CD4-positive, alpha-beta T cell (primary cell): ENCODE measurements at regions not wholly inside any gene's neighbourhood (a gene's known extent, or its start where the extent isn't known, plus 50 kb on each side); places are given as distances from the start of the nearest gene placed in this dataset.

Source experiments
- ATAC-seq: fragments of 200-7000 bp; cut with Tn5 transposase; one replicate; pipeline ENCODE4 v1.10.0; 2022; ENCODE audit warnings: mild to moderate bottlenecking; ENCODE audit not compliant: poor library complexity
- CTCF ChIA-PET: fragments of 350-600 bp; sonication (Branson Sonifier 250); formaldehyde crosslinking; loops from one replicate; lab custom pipeline; 2021; ENCODE audit warnings: antibody characterized with exemption, inconsistent platforms; lab: Charles Lee
- POLR2A ChIA-PET: fragments of 350-600 bp; sonication (Branson Sonifier 250); formaldehyde crosslinking; loops from one replicate; lab custom pipeline; 2021; ENCODE audit warnings: antibody characterized with exemption, inconsistent platforms; lab: Charles Lee
- DNase-seq, 14 experiments: peaks; one replicate each; pipeline ENCODE4 v3.0.0-alpha.2; 2013 to 2020; ENCODE audit warnings: mixed read lengths in 2 of 14
- H3K27ac ChIP-seq, 2 donors: one replicate each; pipeline versions ENCODE4 v1.5.1 to v1.7.0; 2013; ENCODE audit warnings: low read length in 2 of 2, low read depth in 1 of 2, mild to moderate bottlenecking in 1 of 2
- H3K27me3 ChIP-seq, 2 experiments: 1 replicate in 1 of 2; 2 replicates in 1 of 2; pipeline versions ENCODE4 v1.6.1 to v1.7.0; 2013; ENCODE audit warnings: low read length in 2 of 2, control low read depth in 1 of 2, mild to moderate bottlenecking in 1 of 2, moderate library complexity in 1 of 2; ENCODE audit not compliant: insufficient read depth in 2 of 2, control insufficient read depth in 1 of 2
- H3K36me3 ChIP-seq: one replicate; pipeline ENCODE4 v1.6.1; 2013; ENCODE audit warnings: low read length, control low read depth; ENCODE audit not compliant: insufficient read depth
- H3K4me1 ChIP-seq: one replicate; pipeline ENCODE4 v1.6.1; 2013; ENCODE audit warnings: low read length, control low read depth; ENCODE audit not compliant: insufficient read depth
- H3K4me3 ChIP-seq: one replicate; pipeline ENCODE4 v1.5.1; 2013; ENCODE audit warnings: mild to moderate bottlenecking, low read length, moderate library complexity
- H3K9me3 ChIP-seq, 2 experiments: 1 replicate in 1 of 2; 2 replicates in 1 of 2; pipeline versions ENCODE4 v1.6.1 to v1.7.0; 2013; ENCODE audit warnings: low read length in 2 of 2, mild to moderate bottlenecking in 2 of 2, control low read depth in 1 of 2, moderate library complexity in 1 of 2; ENCODE audit not compliant: control insufficient read depth in 1 of 2, insufficient read depth in 1 of 2
- H3K27ac Mint-ChIP-seq: one replicate; pipeline ENCODE4 v1.8.0; 2020; ENCODE audit warnings: mixed read lengths
- H3K27me3 Mint-ChIP-seq: one replicate; pipeline ENCODE4 v1.8.0; 2021; ENCODE audit warnings: mixed read lengths
- H3K36me3 Mint-ChIP-seq: one replicate; pipeline ENCODE4 v1.8.0; 2021; ENCODE audit warnings: low read depth, mixed read lengths
- H3K4me1 Mint-ChIP-seq: one replicate; pipeline ENCODE4 v1.8.0; 2021; ENCODE audit warnings: low read depth, mixed read lengths
- H3K4me3 Mint-ChIP-seq: one replicate; pipeline ENCODE4 v1.8.0; 2020; ENCODE audit warnings: mild to moderate bottlenecking, mixed read lengths
- H3K9me3 Mint-ChIP-seq: one replicate; pipeline ENCODE4 v1.8.0; 2020; ENCODE audit warnings: mixed read lengths
- intact Hi-C, 2 experiments: fragments of 100-400 bp; cut with DNase I in 1 of 2; cut with micrococcal nuclease in 1 of 2; formaldehyde crosslinking; loops; one replicate each; pipeline versions ENCODE4 v1.15.1 to v1.9.0; 2023 to 2025; cut with DNase I, micrococcal nuclease
- TF ChIP-seq, protein P1 (sequence below): fragments of 200-600 bp; IDR thresholded peaks from one replicate; pipeline ENCODE4 v1.8.0; 2022; ENCODE audit warnings: antibody characterized with exemption, mild to moderate bottlenecking

GRCh38 chr3:194991338-194991654 is 279.7 kb downstream of the XXYLT1 start:
- Histone ChIP-seq H3K36me3 (no peaks in the 10 kb centered on the region), H3K4me3 (no peak overlapping the region), H3K9me3 (no peaks in the 10 kb centered on the region), H3K4me1 (no peaks in the 10 kb centered on the region), H3K27ac (no peak overlapping the region), H3K27me3 (peaks cover 0 to 2% of the 10 kb centered on the region in 2 experiments)
- intact Hi-C loops, result no loop called here
- ATAC-seq (no peak), DNase-seq (no peak)
- ChIA-PET POLR2A (no interaction called here), CTCF (no interaction called here)
- Mint-ChIP-seq H3K4me1 (no peaks in the 10 kb centered on the region), H3K27ac (no peak overlapping the region), H3K9me3 (no peaks in the 10 kb centered on the region), H3K27me3 (peaks cover 7% of the 10 kb centered on the region), H3K36me3 (no peaks in the 10 kb centered on the region), H3K4me3 (no peak overlapping the region)
- TF ChIP-seq, protein P1, sequence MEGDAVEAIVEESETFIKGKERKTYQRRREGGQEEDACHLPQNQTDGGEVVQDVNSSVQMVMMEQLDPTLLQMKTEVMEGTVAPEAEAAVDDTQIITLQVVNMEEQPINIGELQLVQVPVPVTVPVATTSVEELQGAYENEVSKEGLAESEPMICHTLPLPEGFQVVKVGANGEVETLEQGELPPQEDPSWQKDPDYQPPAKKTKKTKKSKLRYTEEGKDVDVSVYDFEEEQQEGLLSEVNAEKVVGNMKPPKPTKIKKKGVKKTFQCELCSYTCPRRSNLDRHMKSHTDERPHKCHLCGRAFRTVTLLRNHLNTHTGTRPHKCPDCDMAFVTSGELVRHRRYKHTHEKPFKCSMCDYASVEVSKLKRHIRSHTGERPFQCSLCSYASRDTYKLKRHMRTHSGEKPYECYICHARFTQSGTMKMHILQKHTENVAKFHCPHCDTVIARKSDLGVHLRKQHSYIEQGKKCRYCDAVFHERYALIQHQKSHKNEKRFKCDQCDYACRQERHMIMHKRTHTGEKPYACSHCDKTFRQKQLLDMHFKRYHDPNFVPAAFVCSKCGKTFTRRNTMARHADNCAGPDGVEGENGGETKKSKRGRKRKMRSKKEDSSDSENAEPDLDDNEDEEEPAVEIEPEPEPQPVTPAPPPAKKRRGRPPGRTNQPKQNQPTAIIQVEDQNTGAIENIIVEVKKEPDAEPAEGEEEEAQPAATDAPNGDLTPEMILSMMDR, result no peak

DNA sequence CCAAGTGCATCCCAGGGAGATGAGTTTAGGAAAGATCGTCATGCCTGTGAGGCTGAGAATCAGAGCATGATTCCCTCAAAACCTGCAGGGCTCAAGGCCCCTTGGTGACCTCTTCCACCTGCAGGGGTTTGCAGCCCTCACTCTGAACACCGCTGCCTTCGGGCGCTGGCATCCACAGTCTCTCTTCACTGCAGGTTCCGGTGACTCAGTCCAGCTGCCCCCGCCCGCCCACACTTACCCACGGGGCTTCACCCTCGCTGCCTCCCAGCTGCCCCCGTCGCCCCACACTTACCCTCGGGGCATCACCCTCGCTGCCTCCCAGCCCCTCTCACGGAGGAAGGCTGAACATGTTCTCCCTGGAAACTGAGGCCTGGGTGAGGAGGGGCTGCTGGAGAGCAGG is 277.1 kb downstream of the XXYLT1 start:
- DNase-seq (no peak), ATAC-seq (no peak)
- H3K36me3 ChIP-seq, result no peaks in the 10 kb centered on the region
- H3K4me3 Mint-ChIP-seq, result no peak overlapping the region
- no peaks in the 10 kb centered on the region for H3K9me3 Mint-ChIP-seq
- TF ChIP-seq, protein P1, result no peak
- no peak overlapping the region for H3K27ac Mint-ChIP-seq
- ChIA-PET CTCF (no interaction called here), POLR2A (no interaction called here)
- intact Hi-C loops, result no loop called here
- no peak overlapping the region for H3K4me3 ChIP-seq
- H3K9me3 ChIP-seq, result no peaks in the 10 kb centered on the region
- H3K27me3 Mint-ChIP-seq, result peaks cover 6% of the 10 kb centered on the region
- H3K4me1 ChIP-seq, result no peaks in the 10 kb centered on the region
- no peaks in the 10 kb centered on the region for H3K27me3 ChIP-seq
- H3K36me3 Mint-ChIP-seq, result no peaks in the 10 kb centered on the region
- no peaks in the 10 kb centered on the region for H3K4me1 Mint-ChIP-seq
- H3K27ac ChIP-seq, result no peak overlapping the region

DNA sequence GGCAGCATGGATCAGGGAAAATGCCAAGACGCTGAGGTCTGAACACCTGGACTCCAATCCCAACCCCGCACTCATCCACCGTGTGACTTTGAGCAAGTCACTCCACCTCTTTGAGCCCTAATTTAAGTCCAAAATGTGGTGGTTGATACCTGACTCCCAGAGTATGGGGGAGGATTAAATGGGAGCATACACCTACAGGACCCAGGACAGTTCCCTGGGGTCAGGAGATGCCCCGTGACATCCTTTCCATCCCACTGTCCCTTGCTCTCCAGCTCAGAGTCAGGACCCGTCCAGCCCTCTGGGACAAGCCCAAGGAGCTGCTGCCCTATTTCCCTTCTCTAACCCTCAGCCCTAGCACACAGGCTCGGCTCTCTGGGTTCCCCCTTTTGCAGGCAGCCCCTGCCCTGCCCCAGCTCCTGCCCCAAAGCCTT is 276.4 kb downstream of the XXYLT1 start:
- CTCF ChIA-PET, result no interaction called here
- Mint-ChIP-seq H3K27ac (no peak overlapping the region), H3K27me3 (no peaks in the 10 kb centered on the region), H3K9me3 (no peaks in the 10 kb centered on the region), H3K4me3 (no peak overlapping the region), H3K36me3 (no peaks in the 10 kb centered on the region), H3K4me1 (no peaks in the 10 kb centered on the region)
- H3K4me3 ChIP-seq, result no peak overlapping the region
- no peak for ATAC-seq
- POLR2A ChIA-PET, result no interaction called here
- H3K9me3 ChIP-seq, result no peaks in the 10 kb centered on the region
- H3K4me1 ChIP-seq, result no peaks in the 10 kb centered on the region
- H3K36me3 ChIP-seq, result no peaks in the 10 kb centered on the region
- H3K27ac ChIP-seq, result no peak overlapping the region
- no peak for DNase-seq
- intact Hi-C loops, result no loop called here
- H3K27me3 ChIP-seq, result no peaks in the 10 kb centered on the region
- TF ChIP-seq, protein P1, result no peak
